HG03103 (cell line): ENCODE measurements at regions not wholly inside any gene's neighbourhood (a gene's known extent, or its start where the extent isn't known, plus 50 kb on each side); places are given as distances from the start of the nearest gene placed in this dataset.
A peak's percentile ranks its signal among the peaks of the same experiment; 100 is the strongest.

Experiments
- ATAC-seq: cut with Tn5 transposase; IDR thresholded peaks from one replicate; pipeline ENCODE4 v1.9.1; 2021; ENCODE audit warnings: low read depth; ENCODE audit not compliant: unreplicated experiment

DNA sequence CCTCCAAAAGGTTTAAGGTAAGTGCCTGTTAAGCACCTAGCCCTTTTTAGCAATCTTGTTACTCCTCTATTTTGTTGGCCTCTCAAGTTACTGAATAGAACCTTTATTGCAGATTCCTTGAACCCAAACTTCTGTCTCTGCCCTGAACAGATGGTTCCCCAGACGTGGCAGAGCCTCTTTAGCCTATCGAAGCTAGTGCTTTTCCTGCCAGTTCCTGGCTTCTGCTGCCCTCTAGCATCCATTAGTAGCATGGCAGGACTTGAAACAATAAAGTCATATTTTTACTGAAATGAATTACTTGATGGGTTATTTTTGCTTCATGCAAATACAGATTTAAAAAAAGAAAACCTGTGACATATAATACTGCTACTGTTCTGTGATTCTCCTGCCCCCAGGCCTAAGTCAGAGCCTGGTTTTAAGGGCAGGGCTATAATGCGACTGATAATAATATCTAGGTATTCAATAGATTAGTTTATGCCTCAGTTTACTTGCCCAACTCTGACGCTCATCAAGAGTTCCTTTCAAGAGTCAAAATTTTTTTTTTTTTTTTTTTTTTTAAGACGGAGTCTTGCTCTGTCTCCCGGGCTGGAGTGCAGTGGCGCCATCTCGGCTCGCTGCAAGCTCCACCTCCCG lies 84.3 kb upstream of the PHF14 start:
- peak; percentile 98 for ATAC-seq

DNA sequence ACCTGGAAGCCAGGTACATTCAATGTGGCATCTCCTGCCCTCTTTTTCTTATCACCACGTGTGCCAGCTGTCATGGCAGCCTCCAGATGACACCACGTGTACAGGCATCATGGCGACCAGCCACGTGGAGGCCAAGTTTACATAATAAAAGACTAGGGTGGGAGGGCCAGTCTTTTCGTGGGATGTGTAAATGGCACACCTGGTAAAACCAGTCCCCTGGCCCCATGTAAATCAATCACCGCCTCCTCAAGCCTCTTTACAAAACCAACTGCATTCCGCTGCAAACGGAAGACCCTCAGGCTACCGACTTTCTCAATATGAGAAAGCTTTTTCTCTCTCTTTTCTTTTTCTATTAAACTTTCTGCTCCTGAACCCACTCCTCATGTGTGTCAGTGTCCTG lies 65.1 kb upstream of the PHF14 start:
- no peak for ATAC-seq

DNA sequence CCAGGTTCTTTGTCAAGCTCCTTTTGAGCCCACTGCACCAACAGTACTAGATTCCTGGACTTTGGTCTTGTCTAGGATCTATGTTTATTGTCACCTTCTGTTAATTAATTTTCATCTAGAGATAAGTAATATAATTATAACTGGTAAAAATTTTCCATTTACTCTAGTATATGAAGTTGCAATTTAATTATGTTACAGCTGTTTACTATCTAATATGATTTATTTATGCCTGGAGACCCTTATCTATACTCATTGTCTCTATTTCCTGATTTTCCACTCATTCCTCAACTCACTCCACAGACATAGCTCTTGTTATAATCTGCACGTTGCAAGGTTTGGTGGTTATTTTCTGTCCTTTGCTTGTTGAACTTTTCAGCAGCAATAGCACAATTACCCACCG lies 63.2 kb upstream of the PHF14 start:
- no peak for ATAC-seq

DNA sequence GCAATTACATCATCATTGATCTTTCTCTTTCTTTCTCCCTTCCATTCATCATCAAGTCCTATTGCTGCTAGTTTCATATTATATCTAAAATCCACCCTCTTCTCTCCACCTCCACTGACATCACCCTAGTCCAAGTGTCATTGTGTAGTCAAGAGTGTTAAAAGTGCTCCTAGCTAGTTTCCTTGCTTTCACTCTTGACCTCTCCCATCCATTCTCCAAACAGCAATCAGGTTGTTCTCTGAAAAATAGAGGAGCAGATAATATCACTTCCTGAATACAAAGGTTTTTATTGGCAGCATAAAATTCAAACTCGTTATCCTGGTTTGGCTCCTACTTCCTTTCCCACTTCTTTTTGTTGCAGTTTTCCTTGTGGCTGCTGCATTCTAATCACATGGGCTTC lies 61.6 kb upstream of the PHF14 start:
- ATAC-seq, result no peak

DNA sequence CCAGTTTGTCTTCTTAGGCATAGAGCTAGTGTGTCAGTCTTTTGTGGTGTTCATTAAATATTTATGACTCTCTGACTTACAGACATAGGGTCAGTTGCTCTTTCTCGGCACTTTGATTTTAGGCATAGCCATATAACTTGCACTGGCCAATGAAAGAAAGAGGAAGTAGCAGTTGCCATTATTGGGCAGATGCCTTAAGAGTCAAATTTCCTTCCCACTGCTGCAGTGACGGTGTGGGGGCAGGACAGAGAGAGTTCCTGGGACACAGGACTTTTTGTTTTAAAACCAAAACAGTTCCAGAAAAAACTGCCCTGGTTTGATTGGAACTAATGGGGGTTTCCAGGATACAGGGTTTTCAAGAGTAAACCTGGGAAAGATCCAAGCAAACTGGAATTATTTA lies 60.2 kb upstream of the PHF14 start:
- no peak for ATAC-seq

DNA sequence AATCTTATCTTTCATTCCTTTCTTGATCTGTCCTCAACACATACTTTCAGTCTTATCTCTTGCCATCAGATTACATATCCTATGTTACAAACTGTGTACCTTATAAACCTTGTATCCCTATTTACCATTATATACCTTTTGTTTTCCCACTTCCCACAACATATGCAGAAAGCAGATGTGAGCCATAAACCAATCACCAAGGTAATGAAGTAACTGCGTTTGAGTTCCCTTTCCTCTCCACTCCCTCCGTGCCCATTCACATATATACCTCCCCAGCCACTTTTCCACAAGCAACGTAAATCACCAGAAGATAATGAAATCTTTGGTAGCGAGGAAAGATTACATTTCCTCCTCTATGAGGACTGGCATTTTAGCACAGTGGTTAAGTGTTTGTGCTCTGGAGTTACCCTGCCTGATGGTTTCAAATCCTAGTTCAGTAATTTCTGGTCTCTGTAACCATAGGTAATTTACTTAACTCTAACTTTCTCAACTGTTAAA lies 55.5 kb upstream of the PHF14 start:
- ATAC-seq, result no peak

DNA sequence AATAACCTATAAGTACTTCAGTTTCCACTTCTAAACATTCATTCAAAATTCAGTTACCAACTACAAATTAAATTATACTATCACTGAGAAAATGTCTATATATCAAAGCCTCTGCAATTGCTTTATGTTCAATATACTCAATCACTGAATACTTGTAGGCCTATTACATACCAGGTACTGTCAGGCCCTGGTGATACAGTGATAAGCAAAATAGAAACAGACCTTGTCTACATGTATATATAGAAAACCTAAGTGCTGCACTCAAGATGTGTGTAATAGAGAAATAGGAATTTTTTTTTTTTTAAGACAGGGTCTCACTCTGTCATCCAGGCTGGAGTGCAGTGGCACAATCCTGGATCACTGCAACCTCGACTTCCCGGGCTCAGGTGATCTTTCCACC lies 53.7 kb upstream of the PHF14 start:
- ATAC-seq, result no peak
